MCF 10A (cell line): ENCODE measurements at regions not wholly inside any gene's neighbourhood (a gene's known extent, or its start where the extent isn't known, plus 50 kb on each side); places are given as distances from the start of the nearest gene placed in this dataset.

Source experiments
- BruUV-seq: library from RNA; stranded (reverse); fragments of 400-500 nt; replicated peaks from 2 replicates; lab custom pipeline; 2021; lab: Mats Ljungman, UMichigan
- CTCF ChIA-PET: fragments of 300-600 bp; sonication (Branson Sonifier 250); formaldehyde crosslinking; extraction: SDS; loops from one replicate; lab custom pipeline; 2021; ENCODE audit warnings: antibody characterized with exemption, inconsistent platforms; lab: Yijun Ruan, JAX
- POLR2A ChIA-PET: fragments of 300-600, 350-650 bp; sonication (Branson Sonifier 250); formaldehyde crosslinking; extraction: SDS; loops from one replicate; lab custom pipeline; 2020; ENCODE audit warnings: antibody characterized with exemption, inconsistent platforms; lab: Yijun Ruan, JAX
- DNase-seq: peaks from one replicate; pipeline ENCODE4 v3.0.0-alpha.2; 2018; ENCODE audit not compliant: unreplicated experiment
- H3K27ac Mint-ChIP-seq: one replicate; pipeline ENCODE4 v1.8.0; 2022; ENCODE audit warnings: mild to moderate bottlenecking, low read depth, mixed read lengths; ENCODE audit not compliant: unreplicated experiment
- H3K27me3 Mint-ChIP-seq: one replicate; pipeline ENCODE4 v1.8.0; 2022; ENCODE audit warnings: mixed read lengths; ENCODE audit not compliant: insufficient read depth, unreplicated experiment
- H3K36me3 Mint-ChIP-seq: one replicate; pipeline ENCODE4 v1.8.0; 2022; ENCODE audit warnings: mild to moderate bottlenecking, moderate library complexity, mixed read lengths; ENCODE audit not compliant: insufficient read depth, unreplicated experiment
- H3K4me1 Mint-ChIP-seq: one replicate; pipeline ENCODE4 v1.8.0; 2022; ENCODE audit warnings: mixed read lengths; ENCODE audit not compliant: insufficient read depth, unreplicated experiment
- H3K4me3 Mint-ChIP-seq: one replicate; pipeline ENCODE4 v1.8.0; 2022; ENCODE audit warnings: mild to moderate bottlenecking, moderate library complexity, mixed read lengths; ENCODE audit not compliant: unreplicated experiment
- H3K9me3 Mint-ChIP-seq: one replicate; pipeline ENCODE4 v1.8.0; 2022; ENCODE audit warnings: mixed read lengths; ENCODE audit not compliant: unreplicated experiment
- CTCF ChIP-seq: fragments of 200-600 bp; IDR thresholded peaks from one replicate; pipeline ENCODE4 v1.8.0; 2022; ENCODE audit warnings: antibody characterized with exemption, mild to moderate bottlenecking; ENCODE audit not compliant: unreplicated experiment
- intact Hi-C: fragments of 100-400 bp; cut with micrococcal nuclease; formaldehyde crosslinking; loops from 2 replicates; pipeline ENCODE4 v1.14.1; 2022

- Mint-ChIP-seq H3K4me3 (no peak overlapping the region), H3K4me1 (no peaks in the 10 kb centered on the region), H3K27ac (no peak overlapping the region), H3K36me3 (no peaks in the 10 kb centered on the region), H3K9me3 (no peaks in the 10 kb centered on the region), H3K27me3 (no peaks in the 10 kb centered on the region)
- intact Hi-C loops = no loop called here
- ChIA-PET CTCF (interaction anchor here (0.6 to 1.3 kb wide), 5 partner anchors 18 to 497 kb away, joined by 3 to 4 read pairs (median 3); no protein-coding TSS in a partner anchor), POLR2A (no interaction called here)
- TF ChIP-seq CTCF = no peak
- BruUV-seq = no TSS peak
- no peak for DNase-seq
Observed at GRCh38 chr1:208907790-208908189, 663.6 kb upstream of the PLXNA2 start.

GRCh38 chr1:208909011-208909984 lies 665.1 kb upstream of the PLXNA2 start:
- no TSS peak for BruUV-seq
- intact Hi-C loops = no loop called here
- no peak for TF ChIP-seq CTCF
- no peak for DNase-seq
- H3K4me1 Mint-ChIP-seq = no peaks in the 10 kb centered on the region
- no peaks in the 10 kb centered on the region for H3K9me3 Mint-ChIP-seq
- H3K27me3 Mint-ChIP-seq = no peaks in the 10 kb centered on the region
- H3K27ac Mint-ChIP-seq = no peak overlapping the region
- H3K36me3 Mint-ChIP-seq = no peaks in the 10 kb centered on the region
- ChIA-PET POLR2A (interaction anchor here (0.7 to 1.9 kb wide), 7 partner anchors 10 to 194 kb away, joined by 3 to 7 read pairs (median 3); no protein-coding TSS in a partner anchor), CTCF (interaction anchor here (0.8 to 1.7 kb wide), 3 partner anchors 8 to 46 kb away, joined by 3 to 5 read pairs (median 5); no protein-coding TSS in a partner anchor)
- H3K4me3 Mint-ChIP-seq = no peak overlapping the region

- H3K9me3 Mint-ChIP-seq = no peaks in the 10 kb centered on the region
- DNase-seq = no peak
- intact Hi-C loops = no loop called here
- CTCF ChIA-PET = interaction anchor here (0.6 to 1.7 kb wide), 2 partner anchors 7 to 339 kb away, joined by 3 to 5 read pairs; no protein-coding TSS in a partner anchor
- H3K27ac Mint-ChIP-seq = no peak overlapping the region
- BruUV-seq = no TSS peak
- no peak overlapping the region for H3K4me3 Mint-ChIP-seq
- H3K36me3 Mint-ChIP-seq = no peaks in the 10 kb centered on the region
- H3K4me1 Mint-ChIP-seq = no peaks in the 10 kb centered on the region
- POLR2A ChIA-PET = interaction anchor here (0.7 to 1.9 kb wide), 5 partner anchors 9 to 126 kb away, joined by 3 to 7 read pairs (median 3); no protein-coding TSS in a partner anchor
- H3K27me3 Mint-ChIP-seq = no peaks in the 10 kb centered on the region
- no peak for TF ChIP-seq CTCF
Observed at GRCh38 chr1:208910161-208910560, 666.0 kb upstream of the PLXNA2 start.

- H3K4me3 Mint-ChIP-seq = no peak overlapping the region
- H3K9me3 Mint-ChIP-seq = no peaks in the 10 kb centered on the region
- no TSS peak for BruUV-seq
- H3K27ac Mint-ChIP-seq = peak overlapping the region; percentile 63
- CTCF ChIA-PET = interaction anchor here (0.7 to 1.7 kb wide), 3 partner anchors 8 to 331 kb away, joined by 3 to 5 read pairs (median 3); no protein-coding TSS in a partner anchor
- TF ChIP-seq CTCF = no peak
- peak; percentile 41 for DNase-seq
- POLR2A ChIA-PET = interaction anchor here (0.7 to 1.7 kb wide), 7 partner anchors 11 to 122 kb away, joined by 3 to 5 read pairs (median 3); no protein-coding TSS in a partner anchor
- H3K4me1 Mint-ChIP-seq = peaks cover 32% of the 10 kb centered on the region
- intact Hi-C loops = loop anchor here (5.0 kb wide), 2 partner anchors 70 to 110 kb away; no protein-coding TSS in a partner anchor
- H3K36me3 Mint-ChIP-seq = no peaks in the 10 kb centered on the region
- H3K27me3 Mint-ChIP-seq = no peaks in the 10 kb centered on the region
Observed at GRCh38 chr1:208917281-208917680, 666.2 kb upstream of the CAMK1G start.
